ENCODE measurements at regions not wholly inside any gene's neighbourhood (a gene's known extent, or its start where the extent isn't known, plus 50 kb on each side); places are given as distances from the start of the nearest gene placed in this dataset.

GRCh38 chr7:13715534-13715933 is 273.9 kb downstream of the ETV1 start:
- no peak overlapping the region for H3K27ac ChIP-seq
- WGBS, 5 donors: 50 to 84% (median 73%) methylated on average over 1 of the region's 1 CpG
- no peaks in the 10 kb centered on the region for H3K27me3 ChIP-seq
- H3K9me3 ChIP-seq: peaks cover 0 to 9% (median 4%) of the 10 kb centered on the region in 4 donors
- intact Hi-C loops (cut with DNase I; ENCODE audit: low total_unique reads): no loop called here
- no peak for DNase-seq
- no peaks in the 10 kb centered on the region for H3K4me1 ChIP-seq
- no peaks in the 10 kb centered on the region for H3K36me3 ChIP-seq
- no peak overlapping the region for H3K4me3 ChIP-seq
- TF ChIP-seq POLR2AphosphoS5 (IDR thresholded peaks at IDR 0.05) (no peak), POLR2A (IDR thresholded peaks at IDR 0.05) (no peak), EP300 (IDR thresholded peaks at IDR 0.05) (no peak), CTCF (IDR thresholded peaks at IDR 0.05) (no peak)

- intact Hi-C loops (cut with DNase I; ENCODE audit: low total_unique reads): no loop called here
- Histone ChIP-seq H3K27me3 (no peaks in the 10 kb centered on the region), H3K36me3 (no peaks in the 10 kb centered on the region), H3K27ac (no peak overlapping the region), H3K4me3 (no peak overlapping the region), H3K4me1 (no peaks in the 10 kb centered on the region), H3K9me3 (peaks cover 0 to 9% (median 4%) of the 10 kb centered on the region in 4 donors)
- TF ChIP-seq POLR2AphosphoS5 (IDR thresholded peaks at IDR 0.05): no peak
- TF ChIP-seq POLR2A (IDR thresholded peaks at IDR 0.05): no peak
- no peak for TF ChIP-seq EP300 (IDR thresholded peaks at IDR 0.05)
- TF ChIP-seq CTCF (IDR thresholded peaks at IDR 0.05): no peak
- 64 to 82% (median 76%) methylated on average over 2 of the region's 2 CpGs for WGBS, 5 donors
- DNase-seq: no peak
These were observed 272.4 kb downstream of the ETV1 start for GRCh38 chr7:13717031-13717430.

DNA sequence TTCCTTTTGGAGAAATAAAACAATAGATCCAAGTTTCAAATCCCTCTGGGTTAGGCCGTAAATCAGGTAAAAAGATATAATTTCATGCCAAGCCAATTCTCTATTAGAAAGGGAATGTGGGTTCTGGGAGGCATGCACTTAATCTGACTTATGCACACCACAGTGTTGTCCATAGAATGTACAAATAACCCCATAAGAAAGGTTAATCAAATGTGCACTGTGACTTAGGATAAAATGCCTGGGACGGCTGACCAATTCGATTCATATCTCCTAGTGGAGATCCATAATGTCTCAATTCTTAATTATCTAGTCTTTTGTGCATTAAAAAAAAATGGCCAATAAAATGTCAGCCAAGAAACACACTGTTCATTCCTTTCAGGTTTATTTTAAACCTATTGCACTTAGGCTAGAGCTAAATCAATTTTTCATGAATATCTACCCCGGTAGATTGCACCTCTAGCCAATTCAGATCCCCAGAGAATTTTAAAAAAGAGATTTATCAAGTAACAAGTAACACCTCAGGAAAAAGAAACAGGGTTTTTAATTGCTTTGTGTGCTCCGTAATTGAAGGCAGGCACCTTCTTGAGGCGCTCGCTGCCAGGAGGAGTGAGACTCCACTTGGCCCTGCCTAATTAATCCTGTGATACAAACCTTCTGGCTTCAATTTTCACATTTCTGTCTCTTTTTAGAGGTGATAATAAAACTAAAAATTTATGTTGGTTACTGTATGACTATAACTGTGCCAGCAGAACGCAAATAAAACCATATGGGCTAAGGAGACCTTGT is 265.1 kb downstream of the ETV1 start:
- 83 to 91% (median 85%) methylated on average over 8 of the region's 8 CpGs for WGBS, 5 donors
- no peak for DNase-seq
- Histone ChIP-seq H3K9me3 (no peaks in the 10 kb centered on the region), H3K27ac (no peak overlapping the region), H3K36me3 (no peaks in the 10 kb centered on the region), H3K27me3 (no peaks in the 10 kb centered on the region), H3K4me3 (no peak overlapping the region), H3K4me1 (no peaks in the 10 kb centered on the region)
- TF ChIP-seq POLR2A (IDR thresholded peaks at IDR 0.05): no peak
- TF ChIP-seq CTCF (IDR thresholded peaks at IDR 0.05): no peak
- TF ChIP-seq EP300 (IDR thresholded peaks at IDR 0.05): no peak
- TF ChIP-seq POLR2AphosphoS5 (IDR thresholded peaks at IDR 0.05): no peak
- intact Hi-C loops (cut with DNase I; ENCODE audit: low total_unique reads): no loop called here

GRCh38 chr7:13724977-13725566 is 264.4 kb downstream of the ETV1 start:
- Histone ChIP-seq H3K27ac (no peak overlapping the region), H3K4me3 (no peak overlapping the region), H3K9me3 (no peaks in the 10 kb centered on the region), H3K36me3 (no peaks in the 10 kb centered on the region), H3K27me3 (no peaks in the 10 kb centered on the region), H3K4me1 (no peaks in the 10 kb centered on the region)
- intact Hi-C loops (cut with DNase I; ENCODE audit: low total_unique reads): no loop called here
- no peak for TF ChIP-seq CTCF (IDR thresholded peaks at IDR 0.05)
- TF ChIP-seq EP300 (IDR thresholded peaks at IDR 0.05): no peak
- no peak for TF ChIP-seq POLR2AphosphoS5 (IDR thresholded peaks at IDR 0.05)
- no peak for TF ChIP-seq POLR2A (IDR thresholded peaks at IDR 0.05)
- DNase-seq: peak in 1 of 2 donors; percentile 6
- WGBS, 5 donors: 59 to 65% (median 63%) methylated on average over 6 of the region's 6 CpGs

All from stomach (tissue), 8 donors.